ENCODE measurements at regions not wholly inside any gene's neighbourhood (a gene's known extent, or its start where the extent isn't known, plus 50 kb on each side); places are given as distances from the start of the nearest gene placed in this dataset.

- Histone ChIP-seq H3K4me3 (no peak overlapping the region), H3K4me1 (no peaks in the 10 kb centered on the region), H3K9me3 (replicated peaks) (no peaks in the 10 kb centered on the region), H3K27ac (replicated peaks) (no peak overlapping the region), H3K36me3 (no peaks in the 10 kb centered on the region), H3K27me3 (ENCODE audit: low read depth) (no peaks in the 10 kb centered on the region)
- TF ChIP-seq CTCF (IDR thresholded peaks at IDR 0.05; ENCODE audit: borderline replicate concordance), result no peak
- intact Hi-C loops (cut with micrococcal nuclease), result no loop called here
- no peak for DNase-seq
Measured at GRCh38 chr10:88023676-88024075, 160.3 kb downstream of the PTEN start.

- H3K27me3 ChIP-seq (ENCODE audit: low read depth), result no peaks in the 10 kb centered on the region
- H3K27ac ChIP-seq (replicated peaks), result no peak overlapping the region
- no peak for TF ChIP-seq CTCF (IDR thresholded peaks at IDR 0.05; ENCODE audit: borderline replicate concordance)
- no peak overlapping the region for H3K4me3 ChIP-seq
- no peaks in the 10 kb centered on the region for H3K4me1 ChIP-seq
- H3K36me3 ChIP-seq, result no peaks in the 10 kb centered on the region
- intact Hi-C loops (cut with micrococcal nuclease), result no loop called here
- no peak for DNase-seq
- no peaks in the 10 kb centered on the region for H3K9me3 ChIP-seq (replicated peaks)
Measured at GRCh38 chr10:88026031-88026430, 162.6 kb downstream of the PTEN start.

GRCh38 chr10:88027570-88027969, 164.1 kb downstream of the PTEN start:
- H3K4me1 ChIP-seq, result no peaks in the 10 kb centered on the region
- no peak for DNase-seq
- H3K9me3 ChIP-seq (replicated peaks), result no peaks in the 10 kb centered on the region
- intact Hi-C loops (cut with micrococcal nuclease), result no loop called here
- H3K27ac ChIP-seq (replicated peaks), result no peak overlapping the region
- no peaks in the 10 kb centered on the region for H3K36me3 ChIP-seq
- H3K4me3 ChIP-seq, result no peak overlapping the region
- H3K27me3 ChIP-seq (ENCODE audit: low read depth), result no peaks in the 10 kb centered on the region
- no peak for TF ChIP-seq CTCF (IDR thresholded peaks at IDR 0.05; ENCODE audit: borderline replicate concordance)

DNA sequence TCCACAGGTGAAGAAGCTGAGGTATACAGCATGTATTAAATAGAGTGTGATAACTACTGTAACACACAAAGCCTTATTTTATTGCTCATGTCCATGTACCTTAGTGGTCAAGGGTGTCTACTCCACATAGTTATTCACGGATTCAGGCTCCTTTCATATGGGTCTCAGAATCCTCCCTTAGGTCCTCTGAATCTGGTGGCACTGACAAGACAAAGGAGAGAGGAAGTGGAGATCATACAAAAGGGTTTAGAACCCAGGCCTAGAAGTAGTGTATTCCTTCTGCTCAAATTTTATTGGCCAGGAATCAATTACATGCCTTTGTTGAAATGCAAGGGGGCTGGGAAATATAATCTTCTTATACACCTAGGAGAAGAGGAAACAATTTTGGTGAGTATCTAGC, 164.6 kb downstream of the PTEN start:
- H3K27me3 ChIP-seq (ENCODE audit: low read depth), result no peaks in the 10 kb centered on the region
- DNase-seq, result no peak
- no peaks in the 10 kb centered on the region for H3K4me1 ChIP-seq
- no peaks in the 10 kb centered on the region for H3K36me3 ChIP-seq
- TF ChIP-seq CTCF (IDR thresholded peaks at IDR 0.05; ENCODE audit: borderline replicate concordance), result no peak
- intact Hi-C loops (cut with micrococcal nuclease), result no loop called here
- no peaks in the 10 kb centered on the region for H3K9me3 ChIP-seq (replicated peaks)
- no peak overlapping the region for H3K27ac ChIP-seq (replicated peaks)
- H3K4me3 ChIP-seq, result no peak overlapping the region

GRCh38 chr10:88028654-88029053, 165.2 kb downstream of the PTEN start:
- Histone ChIP-seq H3K27me3 (ENCODE audit: low read depth) (no peaks in the 10 kb centered on the region), H3K27ac (replicated peaks) (no peak overlapping the region), H3K9me3 (replicated peaks) (no peaks in the 10 kb centered on the region), H3K36me3 (no peaks in the 10 kb centered on the region), H3K4me1 (no peaks in the 10 kb centered on the region), H3K4me3 (no peak overlapping the region)
- intact Hi-C loops (cut with micrococcal nuclease), result no loop called here
- DNase-seq, result no peak
- no peak for TF ChIP-seq CTCF (IDR thresholded peaks at IDR 0.05; ENCODE audit: borderline replicate concordance)

DNA sequence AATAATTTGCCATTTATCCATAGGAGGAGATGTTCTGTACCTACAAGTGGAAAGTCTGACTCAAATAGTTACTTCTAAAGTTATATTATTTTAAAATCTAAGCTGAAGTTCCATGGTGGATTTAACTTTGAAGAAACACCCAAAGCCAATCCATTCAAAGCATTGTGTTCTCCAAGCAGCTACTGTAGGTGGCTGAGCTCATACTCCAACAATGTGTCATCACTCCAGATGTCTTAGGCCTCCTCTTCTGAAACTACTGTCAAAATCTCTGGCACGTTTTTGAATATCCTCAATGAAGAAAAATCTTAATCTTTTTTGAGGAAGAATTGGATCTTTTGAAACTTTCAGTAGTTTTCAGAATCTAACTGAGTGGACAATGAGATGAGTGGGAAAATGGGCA, 169.1 kb downstream of the PTEN start:
- TF ChIP-seq CTCF (IDR thresholded peaks at IDR 0.05; ENCODE audit: borderline replicate concordance), result no peak
- Histone ChIP-seq H3K27ac (replicated peaks) (no peak overlapping the region), H3K9me3 (replicated peaks) (no peaks in the 10 kb centered on the region), H3K36me3 (no peaks in the 10 kb centered on the region), H3K4me3 (no peak overlapping the region), H3K4me1 (no peaks in the 10 kb centered on the region), H3K27me3 (ENCODE audit: low read depth) (no peaks in the 10 kb centered on the region)
- no peak for DNase-seq
- intact Hi-C loops (cut with micrococcal nuclease), result no loop called here
